Omental fat pad (tissue), 3 donors: ENCODE measurements at regions not wholly inside any gene's neighbourhood (a gene's known extent, or its start where the extent isn't known, plus 50 kb on each side); places are given as distances from the start of the nearest gene placed in this dataset.

ENCODE experiments used
- ATAC-seq: fragments of 150-250 bp; one replicate; pipeline ENCODE4 v1.9.1; 2016; ENCODE audit warnings: mild to moderate bottlenecking, moderate library complexity; ENCODE audit not compliant: low FRiP score
- DNase-seq: peaks from one replicate; pipeline ENCODE4 v3.0.0-alpha.2; 2019; ENCODE audit warnings: low spot score
- TF ChIP-seq, protein P1 (sequence below), 3 donors: fragments of 450-650 bp; IDR thresholded peaks; one replicate each; pipeline ENCODE4 v1.5.1; 2016 to 2017; ENCODE audit warnings: antibody characterized with exemption in 3 of 3, mild to moderate bottlenecking in 3 of 3, moderate library complexity in 2 of 3

DNA sequence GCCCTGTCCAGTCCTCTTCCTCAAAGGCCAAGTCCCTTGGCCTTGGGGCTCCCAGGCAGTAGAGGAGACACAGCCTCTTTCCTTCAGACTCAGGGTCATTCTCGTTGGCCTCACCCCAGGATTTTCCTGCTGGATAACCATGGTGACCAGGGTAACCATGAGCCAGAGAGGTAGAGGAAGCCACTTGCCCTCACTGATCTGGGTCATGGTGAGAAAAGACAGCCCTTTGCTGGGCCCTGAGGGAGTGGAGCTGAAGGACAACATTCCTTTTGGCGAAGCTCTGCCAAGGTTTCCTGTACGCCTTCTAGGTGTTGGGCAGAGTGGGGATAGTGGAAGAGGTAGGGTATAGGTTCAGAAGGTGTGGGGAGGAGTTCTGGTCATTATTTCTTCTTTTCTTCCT is 53.1 kb upstream of the WNT4 start:
- ATAC-seq (no peak), DNase-seq (no peak)
- TF ChIP-seq, protein P1, sequence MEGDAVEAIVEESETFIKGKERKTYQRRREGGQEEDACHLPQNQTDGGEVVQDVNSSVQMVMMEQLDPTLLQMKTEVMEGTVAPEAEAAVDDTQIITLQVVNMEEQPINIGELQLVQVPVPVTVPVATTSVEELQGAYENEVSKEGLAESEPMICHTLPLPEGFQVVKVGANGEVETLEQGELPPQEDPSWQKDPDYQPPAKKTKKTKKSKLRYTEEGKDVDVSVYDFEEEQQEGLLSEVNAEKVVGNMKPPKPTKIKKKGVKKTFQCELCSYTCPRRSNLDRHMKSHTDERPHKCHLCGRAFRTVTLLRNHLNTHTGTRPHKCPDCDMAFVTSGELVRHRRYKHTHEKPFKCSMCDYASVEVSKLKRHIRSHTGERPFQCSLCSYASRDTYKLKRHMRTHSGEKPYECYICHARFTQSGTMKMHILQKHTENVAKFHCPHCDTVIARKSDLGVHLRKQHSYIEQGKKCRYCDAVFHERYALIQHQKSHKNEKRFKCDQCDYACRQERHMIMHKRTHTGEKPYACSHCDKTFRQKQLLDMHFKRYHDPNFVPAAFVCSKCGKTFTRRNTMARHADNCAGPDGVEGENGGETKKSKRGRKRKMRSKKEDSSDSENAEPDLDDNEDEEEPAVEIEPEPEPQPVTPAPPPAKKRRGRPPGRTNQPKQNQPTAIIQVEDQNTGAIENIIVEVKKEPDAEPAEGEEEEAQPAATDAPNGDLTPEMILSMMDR (IDR thresholded peaks at IDR 0.05) = no peak

DNA sequence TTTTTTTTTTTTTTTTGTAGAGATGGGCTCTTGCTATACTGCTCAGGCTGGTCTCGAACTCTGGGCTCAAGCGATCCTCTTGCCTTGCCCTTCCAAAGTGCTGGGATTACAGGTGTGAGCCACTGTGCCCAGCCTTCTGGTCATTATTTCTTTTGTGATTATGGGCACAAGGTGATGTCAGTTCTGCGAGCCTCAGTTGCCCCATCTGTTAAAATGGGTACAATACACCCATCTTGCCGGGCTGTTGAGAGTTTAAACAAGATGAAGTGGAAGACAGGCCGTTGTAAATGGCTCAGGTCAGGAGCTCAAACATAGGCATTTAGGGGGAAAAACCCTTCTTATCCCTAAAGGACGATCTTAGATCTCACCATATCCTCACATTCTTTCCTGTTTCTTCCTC is 53.7 kb upstream of the WNT4 start:
- TF ChIP-seq, protein P1 (IDR thresholded peaks at IDR 0.05) = no peak
- no peak for ATAC-seq
- DNase-seq = no peak

DNA sequence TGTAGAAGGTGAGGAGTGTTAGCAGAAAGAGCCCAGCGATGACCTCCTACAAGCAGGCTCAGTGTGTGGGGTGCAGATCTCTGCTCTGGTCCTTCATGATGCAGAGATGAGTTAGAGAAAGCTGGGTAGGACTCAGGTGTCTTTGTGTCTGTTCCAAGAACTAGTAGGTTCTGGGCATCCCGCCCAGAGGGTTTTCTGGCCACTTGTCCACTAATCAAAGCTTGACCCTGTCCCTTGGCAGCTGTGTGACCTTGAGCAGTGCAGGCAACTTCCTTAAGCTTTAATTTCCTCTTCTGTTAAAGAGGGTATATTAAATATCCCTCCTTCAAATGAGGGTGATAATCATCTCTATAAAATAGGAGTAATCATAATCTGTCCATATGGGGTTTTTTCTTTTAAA is 54.7 kb upstream of the WNT4 start:
- ATAC-seq = no peak
- no peak for DNase-seq
- TF ChIP-seq, protein P1 (IDR thresholded peaks at IDR 0.05) = no peak

DNA sequence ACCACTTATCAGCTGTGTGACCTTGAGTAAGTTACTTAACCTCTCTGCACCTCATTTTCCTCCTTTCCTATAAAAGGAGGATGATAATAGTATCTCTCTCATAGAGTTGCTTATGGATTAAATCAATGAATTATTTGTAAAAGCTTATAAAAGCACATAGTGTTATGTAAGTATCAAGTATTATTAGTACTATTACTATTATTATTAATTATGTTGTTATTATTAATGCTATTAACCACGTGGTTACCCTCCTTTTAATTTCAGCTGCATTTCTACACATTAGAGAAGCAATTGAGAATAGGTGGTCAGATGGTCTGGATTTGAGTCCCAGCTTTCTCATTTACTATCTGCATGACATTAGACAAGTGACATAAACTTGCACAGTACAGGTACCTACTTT is 58.1 kb upstream of the WNT4 start:
- DNase-seq = no peak
- TF ChIP-seq, protein P1 (IDR thresholded peaks at IDR 0.05) = no peak
- no peak for ATAC-seq

DNA sequence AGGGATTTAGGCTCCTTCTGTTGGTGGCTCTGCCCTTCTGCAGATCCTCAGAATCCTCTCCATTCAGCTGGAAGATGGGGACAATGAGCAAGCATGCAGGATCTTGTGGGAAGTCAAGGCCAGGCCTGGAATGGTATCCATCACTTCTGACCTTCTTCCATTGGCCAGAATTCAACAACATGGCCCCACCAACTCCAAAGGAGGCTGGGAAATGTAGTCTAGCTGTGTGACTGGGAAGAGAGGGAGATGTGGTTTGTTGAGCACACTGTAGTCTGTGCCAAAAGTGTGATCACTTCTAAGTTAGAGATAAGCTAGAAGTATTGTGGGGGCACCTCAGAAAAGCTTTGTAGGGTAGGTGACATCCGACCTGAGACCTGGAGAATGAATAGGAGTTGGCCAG is 60.4 kb upstream of the WNT4 start:
- no peak for DNase-seq
- TF ChIP-seq, protein P1 (IDR thresholded peaks at IDR 0.05) = no peak

DNA sequence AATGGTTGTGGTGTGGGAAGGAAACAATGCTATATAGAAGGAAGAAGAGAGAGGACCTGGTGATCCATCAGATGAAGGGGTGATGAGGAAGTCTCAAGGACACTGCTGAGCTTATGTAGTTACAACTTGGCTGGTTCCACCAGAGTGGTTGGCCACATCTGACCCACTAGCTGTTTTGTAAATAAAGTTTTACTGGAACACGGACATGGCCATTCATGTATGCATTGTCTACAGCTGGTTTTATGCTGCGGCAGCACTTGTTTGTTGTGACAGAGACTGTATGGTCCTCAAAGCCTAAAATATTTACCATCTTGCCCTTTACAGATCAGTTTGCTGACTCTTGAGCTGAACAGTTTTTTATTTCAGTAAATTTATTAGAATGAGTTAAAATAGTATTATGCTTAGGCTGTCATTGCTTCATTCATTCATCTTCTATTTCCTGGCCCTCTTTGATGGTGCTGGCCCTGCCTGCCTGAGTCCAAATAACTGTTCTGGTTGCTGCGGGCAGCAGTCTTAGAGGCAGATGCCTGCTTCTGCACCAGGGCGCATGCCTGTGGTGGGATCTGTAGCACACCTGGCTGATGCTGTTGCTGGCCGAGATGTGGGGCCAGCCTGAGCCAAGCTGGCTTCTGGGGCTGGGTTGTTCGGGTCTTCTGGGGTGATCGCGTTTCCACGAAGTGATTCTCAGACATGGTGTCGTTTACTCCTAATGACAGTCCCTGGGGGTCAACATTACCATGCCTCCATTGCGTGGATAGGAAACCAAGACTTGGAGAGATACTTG is 61.4 kb upstream of the WNT4 start:
- ATAC-seq (no peak), DNase-seq (no peak)
- TF ChIP-seq, protein P1 (IDR thresholded peaks at IDR 0.05) = no peak

More for the DNA sequence above, 60.4 kb upstream of the WNT4 start:
- ATAC-seq = no peak
